H54 (cell line): ENCODE measurements at regions not wholly inside any gene's neighbourhood (a gene's known extent, or its start where the extent isn't known, plus 50 kb on each side); places are given as distances from the start of the nearest gene placed in this dataset.

Experiments
- DNase-seq: peaks from one replicate; pipeline ENCODE4 v3.0.0; 2011; ENCODE audit warnings: low spot score, mixed read lengths; ENCODE audit not compliant: insufficient read length
- FAIRE-seq: peaks from 3 replicates; lab custom pipeline; 2011; peaks lifted over from hg19 to GRCh38; lab: Jason Lieb, UNC
- POLR2A ChIP-seq: IDR thresholded peaks from 2 replicates; pipeline ENCODE4 v1.6.1; 2011; ENCODE audit warnings: low read depth, mild to moderate bottlenecking, low read length

DNA sequence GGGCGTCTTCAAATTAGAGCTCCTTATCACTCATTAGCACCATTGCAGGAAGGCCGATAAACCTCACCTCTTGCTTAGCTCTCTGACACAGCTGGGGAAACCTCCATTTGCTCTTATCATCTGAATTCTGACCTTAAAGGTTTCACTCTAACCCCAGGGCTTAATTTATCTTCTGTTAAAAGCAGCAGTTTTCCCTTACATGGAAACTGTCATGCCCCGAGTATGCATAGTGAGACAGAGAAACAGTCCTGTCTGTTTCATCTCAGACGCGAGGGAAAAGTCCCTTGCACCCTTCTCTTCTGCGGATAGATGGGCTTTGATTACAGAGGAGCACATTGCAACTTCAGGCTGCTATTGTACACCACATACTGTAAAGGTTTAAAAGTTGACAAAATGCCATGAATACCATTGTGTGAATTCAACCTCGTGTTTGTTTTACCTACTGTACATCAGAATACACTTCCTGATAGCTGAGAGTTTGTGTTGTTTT, 191.5 kb upstream of the BMP2 start:
- TF ChIP-seq POLR2A = no peak
- FAIRE-seq (no peak), DNase-seq (no peak)

DNA sequence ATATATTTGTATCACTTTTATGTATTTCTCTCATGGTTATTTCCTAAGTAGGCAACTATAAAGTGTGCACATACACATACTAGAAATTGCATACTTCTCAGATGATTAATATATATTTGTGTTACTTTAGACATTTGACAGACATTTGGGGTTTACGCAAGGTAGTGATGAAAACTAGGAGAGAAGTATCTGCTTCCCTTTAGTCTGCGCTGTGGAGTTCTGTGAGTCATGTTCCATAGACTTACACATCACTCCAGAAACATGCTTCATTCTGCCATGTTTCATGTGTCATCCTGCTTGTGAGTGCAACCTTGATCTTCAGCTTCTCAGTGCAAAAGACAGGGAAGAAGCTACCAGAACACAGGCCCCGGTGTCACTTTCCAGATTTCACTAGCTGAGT, 200.7 kb upstream of the BMP2 start:
- no peak for TF ChIP-seq POLR2A
- no peak for DNase-seq
- FAIRE-seq = no peak

DNA sequence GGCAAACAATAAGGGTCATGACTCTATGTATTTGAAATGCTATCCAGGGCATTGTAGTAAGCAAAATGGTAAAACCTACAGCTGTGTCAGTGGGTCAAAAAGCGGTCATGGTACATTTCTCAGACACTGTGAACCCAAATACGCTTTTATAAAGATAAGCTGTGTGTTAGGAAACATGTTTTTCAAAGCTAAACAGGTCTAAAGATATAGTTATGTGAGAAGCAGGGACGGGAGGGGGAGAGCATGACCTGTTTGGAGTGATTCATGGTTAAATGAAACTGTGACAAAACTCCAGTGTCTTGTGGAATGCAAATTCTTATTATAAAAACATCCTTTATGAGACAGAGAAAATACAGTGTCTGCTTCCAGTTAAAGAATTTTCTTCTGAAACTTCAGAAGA, 205.4 kb upstream of the BMP2 start:
- TF ChIP-seq POLR2A = no peak
- FAIRE-seq (no peak), DNase-seq (no peak)

DNA sequence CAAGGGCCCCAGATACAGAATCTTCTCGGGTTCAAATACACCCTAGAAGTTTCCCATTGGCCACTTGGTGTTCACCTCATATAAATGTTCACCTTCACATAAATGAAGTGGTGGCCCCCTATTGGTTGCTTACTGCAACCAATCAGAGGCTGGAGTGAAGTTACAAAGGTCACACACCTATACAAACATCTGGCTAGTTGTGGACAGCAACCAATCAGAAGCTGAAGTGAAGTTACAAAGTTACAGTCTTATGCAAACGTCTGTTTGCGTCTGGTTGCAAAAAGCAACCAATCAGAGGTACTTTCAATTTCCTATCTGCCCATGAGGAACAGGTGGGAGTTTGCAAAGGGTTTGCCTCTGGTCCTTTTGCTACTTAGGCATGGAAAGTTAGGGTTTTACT, 206.5 kb upstream of the BMP2 start:
- DNase-seq = no peak
- TF ChIP-seq POLR2A = no peak
- no peak for FAIRE-seq

DNA sequence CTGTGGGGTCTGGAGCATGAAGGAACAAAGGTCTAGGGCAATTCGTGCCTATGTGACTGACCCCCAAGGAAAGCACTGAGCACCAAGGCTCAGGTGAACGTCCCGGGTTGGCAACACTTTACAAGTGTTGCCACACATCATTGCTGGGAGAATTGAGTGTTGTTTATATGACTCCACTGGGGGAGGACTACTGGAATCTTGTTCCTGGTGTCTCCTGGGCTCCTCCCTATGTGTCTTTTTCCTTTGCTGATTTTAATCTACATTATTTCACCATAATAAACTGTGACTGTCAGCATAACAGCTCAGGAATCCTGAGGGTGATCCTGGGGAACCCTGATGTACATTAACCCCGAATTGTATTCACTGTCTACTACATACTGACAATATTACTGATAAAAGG, 207.7 kb upstream of the BMP2 start:
- no peak for FAIRE-seq
- TF ChIP-seq POLR2A = no peak
- no peak for DNase-seq

DNA sequence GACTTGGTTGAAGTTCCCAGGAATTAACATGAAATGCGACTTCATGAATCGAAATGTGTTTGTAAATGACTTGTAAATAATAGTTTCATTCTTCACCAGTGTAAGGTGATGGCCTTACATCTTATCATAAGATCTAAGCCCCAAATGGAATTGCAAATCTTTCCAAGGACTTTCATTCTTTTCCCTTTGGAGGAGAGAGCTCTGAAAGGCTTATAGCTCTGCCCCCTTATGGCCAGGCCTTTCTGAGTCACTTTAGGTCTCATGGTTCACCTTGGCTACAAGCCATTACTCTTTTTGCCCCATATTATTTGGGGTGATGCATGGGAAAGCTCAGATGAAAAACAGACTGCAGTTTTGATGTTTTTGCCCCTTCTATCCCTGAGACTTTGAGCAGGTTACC, 209.1 kb upstream of the BMP2 start:
- FAIRE-seq (no peak), DNase-seq (no peak)
- no peak for TF ChIP-seq POLR2A

DNA sequence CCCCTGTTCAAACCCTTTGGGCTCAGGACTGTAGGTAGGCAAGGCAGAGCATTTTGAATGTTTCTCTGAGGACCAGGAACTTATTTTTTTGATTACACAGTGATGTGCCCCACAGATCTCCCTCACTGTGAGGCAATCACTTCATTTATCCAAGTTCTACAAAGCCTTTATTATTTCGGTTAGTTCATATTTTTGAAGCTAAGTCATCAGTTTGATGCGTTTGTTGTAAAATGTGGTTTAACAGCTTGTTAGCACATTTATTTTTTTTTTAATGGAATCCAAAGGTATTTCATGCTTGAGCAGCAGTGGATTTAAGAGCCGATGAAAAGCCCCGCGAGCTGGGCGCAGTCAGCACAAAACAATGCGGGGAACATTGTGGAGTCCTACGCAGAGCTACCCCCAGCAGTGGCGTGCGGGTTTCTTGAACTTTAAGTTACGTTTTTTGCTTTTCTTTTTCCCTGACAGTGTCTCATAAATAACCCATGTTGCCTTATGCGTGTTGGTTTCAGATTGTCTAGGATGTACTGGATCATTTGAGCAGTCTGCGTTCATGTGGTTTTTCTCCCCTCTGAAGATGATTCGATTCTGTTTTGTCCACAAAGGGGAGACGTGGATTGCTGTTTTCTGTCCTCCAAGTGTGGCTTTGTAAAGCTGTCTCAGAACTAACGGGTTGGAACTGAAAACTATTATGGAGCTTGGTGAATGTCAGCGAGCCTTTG, 233.6 kb upstream of the BMP2 start:
- FAIRE-seq = no peak
- no peak for DNase-seq
- TF ChIP-seq POLR2A = no peak

DNA sequence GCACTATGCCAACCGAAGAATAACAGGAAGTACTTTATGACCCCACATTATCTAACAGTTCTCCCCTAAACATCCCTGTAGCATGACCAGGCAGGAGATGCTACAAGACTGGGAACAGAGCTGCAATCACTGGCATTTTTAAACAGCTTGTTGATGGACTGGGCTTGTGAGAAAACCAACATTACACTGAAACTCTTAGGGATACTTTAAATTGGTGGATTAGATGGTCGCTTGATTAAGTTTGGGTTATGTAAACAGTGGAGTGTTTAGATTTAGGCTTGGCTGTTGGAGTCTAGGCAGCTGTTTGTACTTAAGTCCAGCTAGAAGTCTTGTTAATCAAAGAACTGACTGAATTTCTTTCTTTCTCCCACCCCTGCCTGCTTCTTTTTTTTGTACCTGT, 234.1 kb upstream of the BMP2 start:
- FAIRE-seq (no peak), DNase-seq (no peak)
- no peak for TF ChIP-seq POLR2A

DNA sequence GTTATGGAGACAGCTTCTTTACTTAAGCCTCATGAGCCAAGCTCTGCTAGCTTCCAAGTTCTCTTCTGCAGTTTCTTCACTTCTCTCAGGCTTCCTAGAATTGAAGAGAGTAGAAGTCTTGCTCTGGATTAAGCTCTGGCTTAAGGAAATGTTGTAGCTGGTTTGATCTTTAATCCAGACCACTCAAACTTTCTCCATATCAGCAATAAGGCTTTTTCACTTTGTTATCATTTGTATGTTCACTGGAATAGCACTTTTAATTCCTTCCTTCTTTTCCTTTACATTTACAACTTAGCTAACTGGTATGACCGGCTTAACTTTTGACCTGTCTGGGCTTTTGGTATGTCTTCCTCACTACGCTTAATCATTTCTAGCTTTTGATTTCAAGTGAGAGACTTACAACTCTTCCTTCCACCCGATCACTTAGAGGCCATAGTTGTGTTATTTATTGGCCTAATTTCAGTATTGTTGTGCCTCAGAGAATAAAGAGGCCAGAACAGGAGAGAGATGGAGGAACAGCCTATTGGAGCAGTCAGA, 236.6 kb upstream of the BMP2 start:
- FAIRE-seq (no peak), DNase-seq (no peak)
- no peak for TF ChIP-seq POLR2A

DNA sequence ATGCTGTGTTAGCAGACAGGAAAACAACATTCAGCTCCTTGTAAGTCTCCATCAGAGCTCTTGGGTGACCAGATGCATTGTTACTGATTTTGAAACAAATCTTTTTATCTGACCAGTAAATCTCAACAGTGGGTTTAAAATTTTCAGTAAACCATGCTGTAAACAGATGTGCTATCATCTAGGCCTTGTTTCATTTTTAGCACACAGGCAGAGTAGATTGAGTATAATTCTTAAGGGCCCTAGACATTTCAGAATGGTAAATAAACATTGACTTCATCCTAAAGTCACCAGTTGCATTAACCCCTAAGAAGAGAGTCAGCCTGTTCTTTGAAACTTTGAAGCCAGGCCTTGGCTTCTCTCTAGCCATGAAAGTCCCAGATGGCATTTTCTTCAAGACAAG, 237.2 kb upstream of the BMP2 start:
- TF ChIP-seq POLR2A = no peak
- no peak for FAIRE-seq
- DNase-seq = no peak

DNA sequence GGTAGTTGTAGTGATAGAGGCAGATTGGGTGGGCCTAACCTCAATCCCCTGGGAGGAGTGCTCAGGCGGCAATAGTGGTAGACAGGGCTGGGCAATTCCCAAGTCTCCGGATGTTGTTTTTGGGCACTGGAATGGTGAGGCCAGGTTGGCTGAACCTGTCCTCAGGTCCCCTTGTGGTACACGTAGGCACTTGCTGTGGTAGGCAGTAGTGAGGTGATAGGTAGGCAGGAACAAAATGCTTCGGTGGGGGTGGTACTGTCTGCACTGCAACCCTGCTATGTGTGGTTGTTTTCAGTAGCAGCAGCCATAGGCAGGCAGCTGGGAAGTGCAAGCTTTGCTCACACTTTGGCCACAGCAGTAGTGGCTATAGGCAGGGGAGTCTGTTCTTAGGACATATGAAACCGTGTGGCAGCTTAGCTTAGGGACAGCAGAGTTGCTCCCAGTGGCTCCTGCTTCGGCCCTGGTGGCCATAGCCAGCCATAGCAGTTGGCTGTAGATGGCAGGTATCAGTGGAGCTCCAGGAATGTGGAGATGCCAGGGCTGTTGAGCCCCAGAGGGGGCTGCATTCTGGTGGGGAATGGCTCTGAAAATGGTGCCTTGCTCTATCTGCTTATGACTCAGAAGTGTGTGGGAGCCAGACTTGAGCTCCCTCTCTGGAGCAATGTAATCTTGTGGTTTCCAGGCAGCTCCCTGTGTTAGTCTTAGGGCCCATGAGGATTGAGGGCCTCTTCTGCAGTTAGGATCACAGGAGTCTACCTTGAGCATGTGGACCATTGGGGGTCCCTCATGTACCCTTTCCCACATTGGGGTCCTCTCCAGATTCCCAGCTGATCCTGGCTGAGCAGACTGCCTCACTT, 241.8 kb upstream of the BMP2 start:
- no peak for TF ChIP-seq POLR2A
- FAIRE-seq (no peak), DNase-seq (no peak)

DNA sequence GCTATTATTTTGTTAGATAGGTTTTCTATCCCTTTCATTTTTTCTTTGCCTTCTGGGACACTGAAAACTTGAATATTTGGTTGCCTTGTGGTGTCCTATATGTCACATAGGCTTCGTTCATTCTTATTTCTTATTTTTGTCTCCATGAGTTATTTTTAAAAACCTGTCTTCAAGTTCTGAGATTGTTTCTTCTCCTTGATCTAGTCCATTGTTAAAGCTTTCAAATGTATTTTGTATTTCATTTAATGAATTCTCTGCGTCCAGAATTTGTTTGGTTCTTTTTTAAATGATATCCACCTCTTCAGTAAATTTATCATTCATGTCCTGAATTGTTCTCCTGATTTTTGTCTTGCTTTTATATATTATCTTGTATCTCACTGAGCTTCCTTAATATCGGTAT, 243.2 kb upstream of the BMP2 start:
- FAIRE-seq (no peak), DNase-seq (no peak)
- no peak for TF ChIP-seq POLR2A

DNA sequence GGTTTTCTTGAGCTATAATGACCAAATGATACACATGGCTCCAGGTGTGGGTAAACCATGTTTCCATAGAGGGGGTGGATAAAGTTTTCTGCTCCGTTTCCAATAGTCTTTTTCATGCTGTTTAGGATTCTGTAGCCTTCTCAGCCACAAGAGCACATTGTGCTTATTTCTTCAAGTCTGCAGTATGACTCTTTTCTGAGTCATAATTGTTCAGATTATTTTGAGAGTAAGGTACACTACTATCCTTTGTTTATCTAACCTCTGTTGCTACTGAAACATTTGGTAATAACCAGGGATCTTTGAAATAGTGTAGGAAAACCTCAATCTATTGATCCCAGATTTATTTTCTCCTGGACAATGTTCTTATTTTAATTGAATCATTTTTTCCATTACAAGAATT, 247.9 kb upstream of the BMP2 start:
- FAIRE-seq (no peak), DNase-seq (no peak)

DNA sequence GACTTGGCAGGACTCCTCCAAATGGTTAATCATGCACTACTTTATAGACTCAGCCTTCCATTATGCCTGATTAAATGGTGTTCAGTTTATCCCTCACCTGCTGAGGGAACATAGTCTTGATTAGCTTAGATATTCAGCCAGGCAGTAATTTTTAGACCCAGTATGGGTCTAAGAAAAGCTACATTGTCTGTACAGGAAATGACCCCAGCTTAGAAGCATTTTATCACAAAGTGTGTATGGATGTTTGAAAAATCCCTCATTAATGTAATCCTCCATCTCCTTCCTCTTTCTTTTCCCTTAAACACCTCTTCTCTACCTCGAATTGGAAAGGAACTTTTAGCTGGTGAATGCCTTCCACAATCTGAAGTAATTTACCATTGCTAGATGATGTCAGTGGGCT, 252.2 kb upstream of the BMP2 start:
- no peak for DNase-seq
- no peak for TF ChIP-seq POLR2A
- FAIRE-seq = no peak

More for the DNA sequence above, 247.9 kb upstream of the BMP2 start:
- TF ChIP-seq POLR2A = no peak

DNA sequence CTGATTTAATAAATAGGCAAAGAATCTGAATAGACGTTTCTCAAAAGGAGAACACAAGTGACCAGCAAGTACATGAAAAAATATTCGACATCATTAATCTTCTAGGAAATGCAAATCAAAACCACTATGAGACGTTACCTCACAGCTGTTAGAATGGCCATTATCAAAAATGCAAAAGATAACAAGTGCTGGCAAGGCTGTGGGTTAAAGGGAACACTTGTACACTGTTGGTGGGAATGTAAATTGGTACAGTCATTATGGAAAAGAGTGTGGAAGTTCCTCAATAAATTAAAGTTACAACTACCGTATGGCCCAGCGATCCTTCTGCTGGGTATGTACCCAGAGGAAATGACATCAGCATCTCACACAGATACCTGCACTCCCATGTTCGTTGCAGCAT, 253.9 kb upstream of the BMP2 start:
- DNase-seq = no peak
- FAIRE-seq = no peak
- no peak for TF ChIP-seq POLR2A
